GM19351 (cell line): ENCODE measurements at regions not wholly inside any gene's neighbourhood (a gene's known extent, or its start where the extent isn't known, plus 50 kb on each side); places are given as distances from the start of the nearest gene placed in this dataset.

Experiments
- ATAC-seq: cut with Tn5 transposase; IDR thresholded peaks from one replicate; pipeline ENCODE4 v1.9.1; 2021; ENCODE audit warnings: mild to moderate bottlenecking, moderate library complexity; ENCODE audit not compliant: unreplicated experiment

DNA sequence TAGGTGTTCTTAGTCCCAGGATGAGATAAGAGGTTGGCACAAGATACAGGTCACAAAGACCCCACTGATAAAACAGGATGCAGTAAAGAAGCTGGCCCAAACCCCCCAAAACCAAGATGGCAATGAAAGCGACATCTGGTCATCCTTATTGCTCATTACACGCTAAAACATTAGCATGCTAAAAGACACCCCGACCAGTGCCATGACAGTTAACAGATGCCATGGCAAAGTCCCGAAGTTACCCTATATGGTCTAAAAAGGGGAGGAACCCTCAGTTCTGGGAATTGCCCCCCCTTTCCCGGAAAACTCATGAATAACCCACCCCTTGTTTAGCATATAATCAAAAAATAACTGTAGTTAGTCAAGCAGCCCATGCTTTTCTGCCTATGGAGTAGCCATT is 251.1 kb downstream of the SLC4A3 start:
- ATAC-seq, result no peak

DNA sequence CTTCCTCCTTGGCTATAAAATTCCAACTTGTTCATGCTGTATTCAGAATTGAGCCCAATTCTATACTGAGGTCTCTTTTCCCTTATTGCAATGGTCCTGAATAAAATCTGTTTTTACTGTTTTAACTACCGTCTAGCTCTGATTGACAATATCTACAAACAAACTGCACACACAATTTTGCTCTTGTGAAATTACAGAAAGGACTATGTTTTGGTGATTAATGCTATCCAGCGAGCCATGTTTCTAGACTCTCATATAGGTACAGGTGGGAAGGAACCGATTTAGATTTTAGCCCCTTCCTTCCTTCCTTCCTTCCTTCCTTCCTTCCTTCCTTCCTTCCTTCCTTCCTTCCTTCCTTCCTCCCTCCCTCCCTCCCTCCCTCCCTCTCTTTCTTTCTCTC is 254.4 kb downstream of the SLC4A3 start:
- no peak for ATAC-seq

DNA sequence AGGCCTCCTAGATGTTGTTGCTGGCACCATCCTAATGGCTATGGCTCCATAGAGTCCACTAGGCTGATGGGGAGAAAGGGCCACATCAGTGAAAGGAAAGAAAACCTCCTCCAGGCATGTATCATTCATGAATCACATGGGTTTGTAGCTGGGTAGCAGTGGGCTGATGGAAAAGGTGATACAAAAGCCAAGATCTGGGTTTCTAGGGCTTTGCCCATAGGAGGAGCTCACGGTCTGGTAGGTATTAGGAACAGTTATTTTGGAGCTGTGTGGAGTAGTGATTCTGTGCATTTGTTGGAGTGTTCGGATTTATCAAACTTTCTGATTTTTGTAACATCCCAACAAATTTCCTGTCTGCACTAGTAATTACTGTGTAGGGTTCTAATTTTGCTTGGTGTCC is 259.2 kb downstream of the SLC4A3 start:
- no peak for ATAC-seq

- ATAC-seq, result no peak
Measured at GRCh38 chr2:219887870-219888269, 260.4 kb downstream of the SLC4A3 start.

- ATAC-seq, result no peak
Measured at GRCh38 chr2:219893541-219893940, 266.1 kb downstream of the SLC4A3 start.

DNA sequence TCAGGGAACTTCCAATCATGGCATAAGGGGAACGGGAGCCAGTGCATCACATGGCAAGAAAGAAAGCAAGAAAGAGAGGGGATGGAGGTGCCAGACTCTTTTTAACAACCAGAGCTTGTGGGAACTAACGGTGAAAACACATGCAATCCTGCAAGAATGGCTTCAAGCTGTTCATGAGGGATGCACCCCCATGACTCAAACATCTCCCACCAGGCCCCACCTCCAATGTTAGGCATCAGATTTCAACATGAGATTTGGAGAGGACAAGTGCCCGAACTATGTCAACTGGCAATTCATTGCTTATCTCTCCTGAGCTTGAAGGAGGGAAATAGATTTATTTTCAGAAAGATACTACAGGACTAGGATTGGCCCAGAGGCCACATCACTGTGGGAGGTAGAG is 270.0 kb downstream of the SLC4A3 start:
- no peak for ATAC-seq

DNA sequence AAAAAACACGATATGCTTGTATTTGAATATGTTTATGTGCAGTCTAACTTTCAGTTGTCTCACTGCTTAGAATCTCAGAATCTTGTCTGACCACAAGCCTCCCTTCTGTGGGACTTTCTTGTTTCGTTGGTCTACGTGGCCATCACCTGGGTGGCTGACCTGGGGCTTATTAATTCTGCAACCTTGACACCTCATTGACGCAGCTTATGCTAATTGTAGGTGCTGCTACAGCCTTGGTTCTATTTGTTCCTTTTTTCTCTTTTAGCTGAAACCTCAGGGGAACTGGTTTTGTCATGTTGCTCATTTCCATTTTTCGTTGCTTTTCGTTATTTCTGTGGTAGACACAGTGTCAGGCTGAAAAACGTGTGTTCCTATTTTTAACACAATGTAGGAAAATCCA is 273.7 kb downstream of the SLC4A3 start:
- peak; percentile 90 for ATAC-seq

- no peak for ATAC-seq
Measured at GRCh38 chr2:219902891-219903552, 275.6 kb downstream of the SLC4A3 start.

DNA sequence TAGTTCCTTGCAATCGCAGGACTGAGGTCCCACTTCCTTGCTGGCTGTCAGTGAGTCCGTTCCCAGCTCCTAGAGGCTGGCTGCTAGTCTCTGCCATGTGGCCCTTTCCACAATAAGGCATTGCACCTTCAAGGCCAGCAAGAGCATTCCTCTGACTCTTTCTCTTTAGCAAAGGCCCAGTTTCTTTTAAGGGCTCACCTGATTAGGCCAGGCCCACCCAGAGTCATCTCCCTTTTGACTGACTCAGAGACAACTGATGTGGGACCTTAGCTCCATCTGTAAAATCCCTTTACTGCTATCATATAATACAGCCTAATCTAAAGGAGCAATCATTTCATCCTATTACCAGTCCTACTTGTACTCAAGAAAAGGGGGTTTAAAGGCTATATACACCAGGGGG is 278.2 kb downstream of the SLC4A3 start:
- ATAC-seq, result no peak

- ATAC-seq, result no peak
Measured at GRCh38 chr2:219906114-219907010, 278.9 kb downstream of the SLC4A3 start.

DNA sequence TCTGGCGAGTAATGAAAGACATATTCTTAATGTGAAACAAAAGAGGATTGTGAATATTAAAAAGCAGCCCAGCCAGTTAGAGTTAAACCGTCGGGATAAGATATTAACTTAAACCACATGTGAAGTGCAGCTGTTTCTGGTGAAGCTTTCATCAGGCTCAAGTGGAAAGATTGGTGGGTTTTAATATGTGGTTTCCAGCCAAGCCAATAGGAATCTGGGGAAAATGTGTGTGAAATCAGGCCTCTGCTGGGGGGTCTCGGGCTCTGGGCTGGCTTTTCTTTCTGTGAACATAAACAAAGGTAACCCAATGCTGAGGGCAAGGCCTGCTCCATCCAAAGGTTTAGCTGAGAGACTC is 279.6 kb downstream of the SLC4A3 start:
- ATAC-seq, result no peak

- no peak for ATAC-seq
Measured at GRCh38 chr2:219908538-219908937, 281.1 kb downstream of the SLC4A3 start.

DNA sequence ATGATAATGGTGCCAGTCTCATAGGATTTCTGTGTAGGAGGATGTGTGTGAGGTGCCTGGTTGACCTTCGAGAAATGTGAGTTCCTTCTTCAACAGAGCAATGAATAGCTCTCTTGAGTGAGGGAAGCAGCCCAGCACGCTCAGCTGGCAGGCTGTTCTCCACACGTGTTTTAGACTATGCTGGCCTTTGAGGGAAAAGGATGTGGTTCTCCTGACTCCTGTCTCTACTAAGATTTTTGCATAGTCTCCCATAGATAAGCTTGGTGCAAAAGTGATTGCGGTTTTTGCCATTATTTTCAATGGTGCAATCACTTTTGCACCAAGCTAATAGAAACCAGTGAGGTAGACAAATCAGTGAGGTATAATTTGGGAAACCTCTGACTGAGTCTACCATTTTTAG is 284.1 kb downstream of the SLC4A3 start:
- ATAC-seq, result no peak

DNA sequence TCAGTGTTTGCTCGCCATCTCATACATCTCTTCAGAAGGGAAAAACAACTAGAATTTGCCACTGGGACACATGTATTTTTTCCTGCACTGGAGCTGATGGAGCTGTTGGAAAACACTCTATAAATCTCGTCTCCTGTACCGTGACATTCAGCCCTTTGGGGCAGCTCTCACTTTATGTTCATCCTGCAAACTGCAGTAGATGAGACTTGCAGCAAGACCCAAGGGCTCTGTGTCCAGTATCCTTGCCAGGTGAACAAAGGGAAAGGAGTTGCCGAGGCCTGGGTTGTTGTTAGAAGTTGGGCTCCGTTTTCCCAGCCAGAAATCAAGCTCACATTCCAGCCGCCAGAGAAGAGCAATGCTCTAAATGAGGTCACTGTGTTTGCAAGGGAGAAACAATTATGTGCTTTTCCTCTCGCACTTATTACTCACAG is 285.1 kb downstream of the SLC4A3 start:
- ATAC-seq, result no peak

DNA sequence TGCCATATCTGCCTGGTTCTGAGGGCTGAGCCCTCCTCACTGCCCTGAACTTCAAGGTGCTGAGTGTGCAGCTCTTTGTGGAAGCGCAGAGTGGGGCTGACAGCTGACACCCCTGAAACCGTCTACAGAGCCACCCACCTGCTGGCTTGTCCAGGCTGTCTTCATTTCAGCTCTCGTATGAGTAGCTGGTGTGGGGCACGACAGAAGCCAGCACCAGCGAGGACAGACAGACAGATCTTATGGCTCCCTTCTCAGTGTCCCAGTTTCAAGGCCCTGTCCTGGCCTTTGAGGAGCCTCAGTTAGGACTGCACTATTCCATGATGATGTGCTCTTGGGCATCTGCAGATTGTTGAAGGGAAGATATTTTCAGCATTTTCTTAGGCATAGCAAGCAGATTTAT is 287.1 kb downstream of the SLC4A3 start:
- ATAC-seq, result no peak

DNA sequence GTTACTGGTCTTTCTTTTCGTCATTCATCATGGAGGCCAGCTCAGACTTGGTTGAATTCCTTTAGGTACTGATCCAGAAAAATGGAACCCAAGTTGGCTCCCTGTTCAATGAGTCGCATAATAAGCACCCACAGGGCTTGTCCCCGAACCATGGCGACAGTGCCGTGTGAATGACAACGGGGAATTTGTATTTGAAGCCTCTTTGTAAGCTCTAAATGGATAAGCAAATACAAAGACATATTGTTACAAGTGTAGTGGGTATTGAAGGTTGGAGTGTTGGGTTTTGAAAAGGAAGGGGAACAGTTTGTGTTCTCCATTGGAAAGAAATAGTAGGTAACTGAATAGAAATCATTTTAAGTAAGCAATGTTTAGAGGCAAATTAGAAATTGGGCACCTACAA is 288.9 kb downstream of the SLC4A3 start:
- ATAC-seq, result no peak

DNA sequence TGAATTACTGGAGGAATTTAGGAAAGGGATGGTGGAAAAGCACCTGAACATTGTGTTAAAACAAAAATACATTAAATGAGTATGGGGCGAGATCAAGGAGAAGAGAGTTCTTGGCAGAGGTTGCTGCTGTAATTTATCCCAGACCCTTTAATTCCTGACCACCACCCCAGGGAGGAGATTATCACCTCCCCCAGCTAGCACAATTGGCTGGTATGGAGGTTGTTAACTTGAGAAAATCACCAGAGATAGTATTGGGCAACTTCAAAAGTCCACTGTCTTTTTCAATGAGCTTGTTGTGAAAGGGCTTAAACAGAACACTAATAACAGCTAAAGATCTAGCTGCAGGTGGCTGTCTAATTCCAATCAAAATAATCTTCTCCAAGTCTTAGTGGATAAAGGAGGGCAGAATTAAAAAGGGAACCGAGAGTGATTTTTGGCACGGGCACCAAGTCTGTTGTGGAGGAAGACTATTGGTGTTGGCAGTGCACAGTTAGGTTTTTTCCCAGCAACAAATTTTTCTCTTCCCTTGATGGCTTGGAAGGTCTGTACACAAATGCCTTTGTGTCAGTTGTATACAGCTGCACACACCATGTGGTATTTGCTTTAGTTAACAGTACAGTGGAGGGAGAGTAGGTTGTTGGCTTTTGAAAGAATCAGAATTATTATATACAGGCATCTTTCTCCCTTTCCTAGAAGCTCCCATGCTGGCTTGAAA is 289.5 kb downstream of the SLC4A3 start:
- no peak for ATAC-seq

GRCh38 chr2:219918254-219918653 is 290.8 kb downstream of the SLC4A3 start:
- no peak for ATAC-seq

- no peak for ATAC-seq
Measured at GRCh38 chr2:219918944-219919343, 291.5 kb downstream of the SLC4A3 start.

GRCh38 chr2:219919506-219919905 is 292.1 kb downstream of the SLC4A3 start:
- ATAC-seq, result no peak

GRCh38 chr2:219929835-219930234 is 302.4 kb downstream of the SLC4A3 start:
- ATAC-seq, result no peak

DNA sequence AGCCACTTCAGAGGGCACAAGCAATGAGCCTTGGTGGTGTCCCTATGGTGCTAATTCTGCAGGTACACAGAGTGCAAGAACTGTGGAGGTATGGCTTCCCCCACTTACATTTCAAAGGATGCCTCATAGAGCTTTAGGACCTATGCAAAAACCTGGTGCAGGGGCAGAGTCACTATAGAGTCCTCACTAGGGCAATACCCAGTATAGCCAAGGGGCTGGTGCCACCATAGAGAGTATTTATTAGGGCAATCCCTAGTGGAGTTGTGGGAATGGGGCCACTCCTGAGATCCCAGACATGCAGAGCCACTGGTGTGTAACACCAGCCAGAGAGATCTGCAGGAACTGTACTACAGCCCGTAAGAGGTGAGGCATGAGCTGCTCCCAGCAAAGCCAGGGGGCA is 312.2 kb downstream of the SLC4A3 start:
- no peak for ATAC-seq
